Stimulated activated naive B cell treated with anti-CD40 and anti-IgM and Interleukin-4, amounts not matched to agents 10 μg/mL and 1 μg/mL and 100 μg/mL, for 72 hours (primary cell): ENCODE measurements at regions not wholly inside any gene's neighbourhood (a gene's known extent, or its start where the extent isn't known, plus 50 kb on each side); places are given as distances from the start of the nearest gene placed in this dataset.

Source experiments
- ATAC-seq, 2 donors: fragments of 150-1000 bp; cut with Tn5 transposase; replicated peaks; 2 replicates each; pipeline ENCODE4 v1.10.0; 2021; ENCODE audit warnings: moderate library complexity in 1 of 2
- DNase-seq: peaks from one replicate; pipeline ENCODE4 v3.0.0; 2021
- H3K27ac Mint-ChIP-seq: one replicate; pipeline ENCODE4 v1.8.0; 2022; ENCODE audit warnings: mild to moderate bottlenecking, mixed read lengths
- H3K27me3 Mint-ChIP-seq, 2 donors: one replicate each; pipeline ENCODE4 v1.8.0; 2022; ENCODE audit warnings: mixed read lengths in 2 of 2
- H3K36me3 Mint-ChIP-seq, 2 donors: one replicate each; pipeline ENCODE4 v1.8.0; 2022; ENCODE audit warnings: mixed read lengths in 2 of 2, mild to moderate bottlenecking in 1 of 2
- H3K4me1 Mint-ChIP-seq, 2 donors: one replicate each; pipeline ENCODE4 v1.8.0; 2022; ENCODE audit warnings: mixed read lengths in 2 of 2, mild to moderate bottlenecking in 1 of 2
- H3K4me3 Mint-ChIP-seq, 2 donors: one replicate each; pipeline ENCODE4 v1.8.0; 2022; ENCODE audit warnings: mild to moderate bottlenecking in 2 of 2, mixed read lengths in 2 of 2, moderate library complexity in 1 of 2
- H3K9me3 Mint-ChIP-seq, 2 donors: one replicate each; pipeline ENCODE4 v1.8.0; 2022; ENCODE audit warnings: mixed read lengths in 2 of 2, mild to moderate bottlenecking in 1 of 2

DNA sequence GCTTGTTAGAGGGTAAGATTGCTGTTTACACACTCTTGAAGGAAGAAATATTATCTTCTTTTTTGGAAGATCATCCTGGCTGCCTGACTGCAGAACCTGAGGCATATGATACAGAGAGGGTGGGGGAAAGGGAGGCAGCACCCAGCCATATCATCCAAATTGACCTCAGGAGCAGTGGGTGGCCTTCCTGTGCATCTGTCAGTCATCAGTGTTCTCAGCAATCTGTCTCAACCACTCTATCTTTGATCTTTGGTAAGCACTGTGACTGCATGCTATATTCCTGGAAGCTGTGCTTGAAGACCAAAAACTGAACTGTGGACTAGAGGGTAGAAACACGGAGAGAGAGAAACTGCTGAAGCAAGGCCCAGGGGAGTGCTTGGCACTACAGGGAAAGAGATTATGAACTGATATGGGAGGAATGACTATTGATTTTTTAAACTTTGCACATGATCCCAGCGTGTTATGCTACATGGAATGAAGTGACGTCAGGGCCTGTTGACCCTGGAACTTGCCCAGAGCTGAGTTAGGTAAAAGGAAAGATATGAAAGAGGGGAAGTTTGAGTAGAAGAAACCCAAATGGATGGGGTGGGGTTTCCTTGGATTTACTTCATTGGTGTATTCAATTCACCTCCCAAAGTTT lies 171.5 kb downstream of the ASCL1 start:
- DNase-seq (no peak), ATAC-seq (no peak)
- no peak overlapping the region for H3K4me3 Mint-ChIP-seq
- H3K9me3 Mint-ChIP-seq, result peaks cover 10 to 13% of the 10 kb centered on the region in 2 donors
- peaks cover 0 to 1% of the 10 kb centered on the region in 2 donors for H3K4me1 Mint-ChIP-seq
- H3K36me3 Mint-ChIP-seq, result peaks cover 0 to 8% of the 10 kb centered on the region in 2 donors
- no peak overlapping the region for H3K27ac Mint-ChIP-seq
- peaks cover 0 to 11% of the 10 kb centered on the region in 2 donors for H3K27me3 Mint-ChIP-seq

DNA sequence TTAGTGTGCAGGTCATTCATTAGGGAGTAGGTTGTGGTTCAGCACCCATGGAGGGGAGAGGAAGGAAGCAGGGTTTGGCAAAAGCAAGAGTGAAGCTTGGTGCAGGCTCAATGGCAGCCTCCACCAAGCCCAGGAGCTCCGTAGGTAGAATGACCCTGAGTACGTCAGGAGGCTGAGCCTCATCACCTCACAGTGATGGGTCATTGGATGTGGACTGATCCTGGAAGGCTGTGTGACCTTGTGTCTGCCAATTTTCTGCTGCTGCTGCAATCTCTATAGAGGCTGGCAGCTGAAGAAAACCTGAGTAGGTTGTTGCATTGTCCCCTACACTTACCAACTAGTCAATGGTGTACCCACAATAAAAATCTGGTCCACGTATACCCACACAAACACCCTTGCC lies 173.1 kb downstream of the ASCL1 start:
- Mint-ChIP-seq H3K4me1 (peaks cover 0 to 1% of the 10 kb centered on the region in 2 donors), H3K27me3 (peaks cover 0 to 11% of the 10 kb centered on the region in 2 donors), H3K36me3 (peaks cover 2 to 12% of the 10 kb centered on the region in 2 donors), H3K27ac (no peak overlapping the region), H3K4me3 (no peak overlapping the region), H3K9me3 (peaks cover 18 to 22% of the 10 kb centered on the region in 2 donors)
- DNase-seq (no peak), ATAC-seq (no peak)

DNA sequence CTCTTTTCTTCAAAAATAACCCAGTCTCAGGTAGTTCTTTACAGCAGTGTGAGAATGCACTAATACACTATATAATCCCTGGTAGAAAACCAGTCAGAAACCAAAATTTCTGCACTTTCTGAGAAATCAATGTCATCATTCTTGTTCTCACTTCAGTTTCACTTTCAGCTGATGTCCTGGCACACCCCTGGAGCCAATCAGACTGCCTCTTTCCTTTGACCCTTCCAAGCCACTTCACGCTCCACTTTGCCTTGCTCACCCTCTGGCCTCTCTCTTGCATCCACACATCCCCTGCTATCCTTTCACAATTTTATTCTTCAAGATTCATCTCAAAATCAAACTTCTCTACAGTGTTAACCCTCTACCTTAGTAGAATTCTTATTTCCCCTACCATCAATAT lies 181.1 kb downstream of the ASCL1 start:
- no peaks in the 10 kb centered on the region for H3K4me1 Mint-ChIP-seq
- H3K4me3 Mint-ChIP-seq, result no peak overlapping the region
- no peak for DNase-seq
- peaks cover 2 to 7% of the 10 kb centered on the region in 2 donors for H3K36me3 Mint-ChIP-seq
- no peak overlapping the region for H3K27ac Mint-ChIP-seq
- ATAC-seq, result no peak
- H3K27me3 Mint-ChIP-seq, result no peaks in the 10 kb centered on the region
- H3K9me3 Mint-ChIP-seq, result peaks cover 18 to 23% of the 10 kb centered on the region in 2 donors

DNA sequence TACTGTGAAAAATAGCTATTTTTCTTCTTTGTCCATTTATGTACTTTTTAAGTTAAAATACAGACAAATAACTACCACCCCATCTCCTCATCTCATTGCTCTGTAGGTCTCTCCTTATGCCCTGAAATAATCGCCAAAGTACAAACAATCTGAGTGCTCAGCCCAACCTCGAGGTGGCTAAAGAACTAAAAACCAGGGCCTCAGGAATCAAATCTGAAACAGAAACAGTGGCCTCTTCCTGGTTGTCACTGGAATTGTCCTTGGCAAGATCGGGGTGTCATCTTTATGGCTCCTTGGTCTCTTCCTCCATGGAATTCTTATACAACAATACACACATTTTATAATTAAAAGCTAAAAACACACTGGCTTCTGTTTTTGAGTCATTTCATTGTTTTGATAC lies 182.4 kb downstream of the ASCL1 start:
- Mint-ChIP-seq H3K36me3 (peaks cover 2 to 3% of the 10 kb centered on the region in 2 donors), H3K9me3 (peaks cover 13% of the 10 kb centered on the region in 2 donors), H3K4me3 (no peak overlapping the region), H3K27ac (no peak overlapping the region), H3K4me1 (no peaks in the 10 kb centered on the region), H3K27me3 (no peaks in the 10 kb centered on the region)
- DNase-seq (no peak), ATAC-seq (no peak)

DNA sequence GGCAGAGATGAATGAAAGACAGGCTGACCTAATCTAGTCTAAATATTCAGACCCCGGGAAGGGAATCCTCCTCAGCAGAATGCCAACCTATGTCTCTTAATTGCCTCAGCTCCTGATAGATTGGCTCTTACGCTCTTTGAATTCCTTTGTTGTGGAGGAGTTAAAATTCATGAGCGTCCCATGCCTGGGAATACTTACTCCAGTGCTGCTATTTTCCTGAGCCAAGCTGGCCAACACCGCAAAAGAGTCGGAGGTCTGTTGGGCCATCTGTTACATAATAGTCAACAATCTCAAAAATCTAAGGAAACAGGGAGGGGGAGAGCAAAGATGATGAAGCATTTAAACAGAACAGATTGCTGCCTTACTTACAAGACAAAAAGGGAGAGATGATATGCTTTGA lies 182.8 kb downstream of the ASCL1 start:
- H3K4me1 Mint-ChIP-seq, result no peaks in the 10 kb centered on the region
- DNase-seq (no peak), ATAC-seq (no peak)
- peaks cover 0 to 3% of the 10 kb centered on the region in 2 donors for H3K36me3 Mint-ChIP-seq
- H3K27me3 Mint-ChIP-seq, result no peaks in the 10 kb centered on the region
- H3K27ac Mint-ChIP-seq, result no peak overlapping the region
- H3K4me3 Mint-ChIP-seq, result no peak overlapping the region
- peaks cover 11% of the 10 kb centered on the region in 2 donors for H3K9me3 Mint-ChIP-seq

DNA sequence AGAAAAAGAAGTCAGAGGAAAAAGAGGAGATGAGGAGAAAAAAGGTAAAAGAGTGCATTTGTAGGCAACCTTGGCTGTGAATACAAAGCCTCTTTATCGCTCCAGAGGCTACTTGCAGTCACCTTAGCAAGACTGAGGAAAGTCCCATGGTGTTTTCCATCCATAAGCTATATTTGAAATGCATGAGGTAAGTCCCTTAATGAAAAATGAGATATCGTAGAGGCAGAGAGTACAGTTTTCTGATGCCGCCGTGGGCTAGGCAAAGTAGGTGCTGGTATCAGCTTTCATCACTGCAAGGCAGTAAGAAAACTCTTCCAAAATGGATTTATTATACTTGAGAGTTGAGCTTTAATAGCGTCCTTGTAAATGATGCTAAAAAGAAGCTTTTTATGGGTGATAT lies 186.8 kb downstream of the ASCL1 start:
- H3K36me3 Mint-ChIP-seq, result no peaks in the 10 kb centered on the region
- H3K27me3 Mint-ChIP-seq, result no peaks in the 10 kb centered on the region
- no peaks in the 10 kb centered on the region for H3K9me3 Mint-ChIP-seq
- DNase-seq, result no peak
- no peak for ATAC-seq
- H3K27ac Mint-ChIP-seq, result no peak overlapping the region
- H3K4me3 Mint-ChIP-seq, result no peak overlapping the region
- H3K4me1 Mint-ChIP-seq, result no peaks in the 10 kb centered on the region

DNA sequence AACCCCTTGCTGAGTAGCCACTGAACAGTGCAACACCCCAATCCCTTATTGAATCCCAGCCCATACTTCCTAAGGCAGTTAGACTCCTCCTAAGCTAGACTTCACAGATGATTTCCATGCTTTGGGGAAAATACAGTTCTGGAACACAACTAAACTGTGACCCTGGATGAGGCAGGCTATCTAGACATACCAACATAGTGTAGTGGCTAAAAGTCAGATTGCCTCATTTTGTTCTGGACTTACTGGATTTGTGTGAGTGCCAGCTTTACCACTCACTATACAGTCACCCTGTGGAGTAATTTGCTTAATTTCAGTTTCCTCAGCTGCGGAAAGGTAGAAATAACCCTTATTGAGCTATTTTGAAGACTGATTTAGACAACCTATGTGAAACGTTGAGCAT lies 203.1 kb downstream of the ASCL1 start:
- peaks cover 0 to 3% of the 10 kb centered on the region in 2 donors for H3K27me3 Mint-ChIP-seq
- H3K27ac Mint-ChIP-seq, result no peak overlapping the region
- no peak overlapping the region for H3K4me3 Mint-ChIP-seq
- DNase-seq (no peak), ATAC-seq (no peak)
- H3K36me3 Mint-ChIP-seq, result no peaks in the 10 kb centered on the region
- no peaks in the 10 kb centered on the region for H3K4me1 Mint-ChIP-seq
- H3K9me3 Mint-ChIP-seq, result peaks cover 4% of the 10 kb centered on the region in 2 donors

DNA sequence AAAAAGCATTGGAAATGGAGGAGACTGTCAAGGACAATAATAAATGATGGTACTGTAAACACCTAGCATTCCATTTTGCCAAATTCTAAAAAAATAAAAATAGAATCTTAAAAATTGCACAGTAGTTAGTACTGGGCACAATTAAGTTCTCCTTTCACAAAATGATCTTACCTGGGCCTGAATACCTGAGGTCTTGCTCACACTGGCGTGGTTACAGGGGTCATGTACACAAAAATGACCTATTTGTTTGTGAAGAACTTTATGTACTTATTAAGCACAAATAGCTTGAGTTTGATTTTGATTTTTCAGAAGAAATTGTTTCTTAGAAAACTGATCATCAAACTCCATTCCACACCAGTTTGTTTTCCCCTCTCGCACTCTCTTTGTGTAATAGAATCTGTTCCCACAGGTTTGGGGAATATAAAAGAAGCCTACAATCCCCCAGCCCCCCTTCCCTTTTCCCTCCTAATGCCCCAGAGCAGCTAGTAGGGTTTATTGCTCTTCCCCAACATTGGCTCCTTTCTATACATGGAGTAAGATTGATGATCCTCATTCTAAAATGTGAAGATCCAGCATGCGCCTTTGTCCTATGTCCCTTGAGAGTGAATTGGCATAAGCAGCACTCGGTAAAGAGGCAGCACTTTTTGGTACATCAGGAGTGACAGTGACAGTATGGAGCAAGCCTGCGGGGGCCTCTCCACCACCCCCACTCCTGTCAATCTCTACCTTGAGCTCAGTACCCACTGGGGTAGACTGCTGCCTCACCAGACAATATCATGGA lies 204.3 kb downstream of the ASCL1 start:
- peaks cover 0 to 3% of the 10 kb centered on the region in 2 donors for H3K27me3 Mint-ChIP-seq
- no peaks in the 10 kb centered on the region for H3K36me3 Mint-ChIP-seq
- peaks cover 2 to 4% of the 10 kb centered on the region in 2 donors for H3K9me3 Mint-ChIP-seq
- DNase-seq (no peak), ATAC-seq (no peak)
- H3K4me3 Mint-ChIP-seq, result no peak overlapping the region
- no peak overlapping the region for H3K27ac Mint-ChIP-seq
- H3K4me1 Mint-ChIP-seq, result no peaks in the 10 kb centered on the region

DNA sequence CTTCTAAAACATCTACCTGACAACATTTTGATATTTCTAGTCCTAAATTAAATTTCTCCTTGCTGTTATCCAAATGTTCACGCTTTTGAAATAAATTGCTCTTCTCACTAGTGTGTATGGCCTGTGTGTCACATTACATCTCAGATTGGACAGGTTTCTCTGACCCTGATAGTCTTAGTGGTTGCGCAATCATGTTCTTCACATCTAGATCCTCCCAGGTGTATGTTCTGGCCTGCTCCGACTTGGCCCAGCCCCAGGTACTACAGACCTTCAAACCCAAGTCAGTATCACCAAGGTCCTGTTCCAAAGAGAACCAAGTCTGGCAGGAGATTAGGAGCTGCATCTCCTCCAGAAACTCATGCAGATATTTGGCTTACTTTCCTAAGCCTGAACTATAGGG lies 209.5 kb downstream of the ASCL1 start:
- Mint-ChIP-seq H3K4me1 (no peaks in the 10 kb centered on the region), H3K9me3 (peaks cover 0 to 4% of the 10 kb centered on the region in 2 donors), H3K36me3 (peaks cover 0 to 3% of the 10 kb centered on the region in 2 donors), H3K27ac (no peak overlapping the region), H3K27me3 (no peaks in the 10 kb centered on the region), H3K4me3 (no peak overlapping the region)
- no peak for DNase-seq
- ATAC-seq, result no peak

DNA sequence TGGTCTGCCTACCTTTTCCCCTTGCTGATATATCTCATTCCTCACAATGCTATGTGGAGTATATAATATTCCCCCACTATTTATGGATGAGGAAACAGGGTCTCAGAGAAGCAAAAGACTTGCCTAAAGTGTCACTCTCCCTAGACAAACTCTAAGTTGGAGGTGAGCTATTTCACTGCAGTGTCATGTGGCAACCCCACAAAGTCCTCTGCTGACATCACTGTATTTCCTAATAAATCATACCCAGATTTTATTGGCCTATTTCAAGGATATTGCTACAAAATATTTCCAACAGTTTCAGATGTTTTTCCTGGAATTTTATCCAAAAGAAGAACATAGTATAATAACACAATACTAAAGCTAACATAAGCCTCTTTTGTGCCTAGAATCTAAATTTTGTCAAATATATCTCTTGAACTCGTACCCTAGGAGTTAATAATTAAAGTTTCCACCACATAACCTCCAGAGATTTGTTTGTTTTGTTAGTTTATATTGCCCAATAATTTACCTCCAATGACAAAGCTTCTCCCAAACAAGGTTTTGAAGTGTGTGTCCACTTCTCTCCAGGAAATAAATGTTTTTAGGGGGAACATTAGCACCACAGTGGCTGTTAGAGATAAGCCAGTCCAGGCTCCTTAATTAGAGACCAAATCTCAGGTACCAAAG lies 215.1 kb downstream of the ASCL1 start:
- Mint-ChIP-seq H3K4me1 (no peaks in the 10 kb centered on the region), H3K9me3 (peaks cover 0 to 5% of the 10 kb centered on the region in 2 donors), H3K36me3 (peaks cover 0 to 3% of the 10 kb centered on the region in 2 donors), H3K27me3 (no peaks in the 10 kb centered on the region), H3K4me3 (no peak overlapping the region), H3K27ac (no peak overlapping the region)
- no peak for ATAC-seq
- no peak for DNase-seq

DNA sequence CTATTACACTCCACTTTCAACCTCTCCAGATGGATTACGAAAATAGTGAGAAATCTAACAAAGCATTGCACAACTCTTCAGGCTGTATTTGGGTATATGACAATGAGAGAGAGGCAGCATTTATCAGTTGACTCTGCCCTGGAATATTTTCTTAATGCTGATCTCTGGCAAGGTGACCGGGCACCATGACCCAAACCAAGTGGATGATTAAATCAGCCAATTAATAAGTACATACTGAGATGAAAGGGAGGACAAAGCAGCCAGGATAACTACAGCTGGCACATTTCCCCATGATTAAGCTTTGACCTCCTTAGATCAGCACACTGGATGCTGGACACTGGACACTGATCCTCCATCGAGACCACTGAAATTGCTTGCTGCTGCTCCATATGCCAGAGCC lies 218.2 kb downstream of the ASCL1 start:
- H3K27ac Mint-ChIP-seq, result no peak overlapping the region
- H3K27me3 Mint-ChIP-seq, result peaks cover 3 to 6% of the 10 kb centered on the region in 2 donors

DNA sequence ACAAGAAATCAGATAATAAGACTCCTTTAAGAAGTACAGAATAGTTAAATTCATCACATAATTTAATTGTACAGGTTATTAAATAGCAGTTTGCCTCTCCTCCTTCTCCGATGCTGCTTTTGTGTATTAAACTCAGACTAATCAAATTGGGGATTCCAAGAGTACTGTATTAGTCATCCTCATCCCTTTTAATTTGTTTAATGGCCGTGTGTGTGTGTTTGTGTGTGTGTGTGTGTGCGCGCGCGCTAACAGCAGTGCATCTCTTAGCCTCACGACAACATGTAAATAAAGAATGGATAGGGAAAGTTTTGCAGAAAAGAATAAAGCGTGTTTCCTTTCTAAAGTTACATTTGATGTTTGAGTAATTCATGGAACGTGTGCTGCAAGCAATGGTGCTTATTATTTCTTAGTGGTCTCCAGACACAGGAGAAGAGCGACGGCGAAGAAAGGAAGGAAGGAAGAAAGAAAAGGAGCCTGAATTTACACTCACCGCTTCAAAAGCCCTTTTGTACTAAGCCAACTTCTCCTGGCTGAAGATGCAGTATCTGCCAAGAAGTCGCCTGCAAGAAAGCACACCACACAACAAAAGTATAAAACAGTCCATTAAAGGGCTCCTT lies 220.3 kb downstream of the ASCL1 start:
- Mint-ChIP-seq H3K27ac (no peak overlapping the region), H3K4me3 (no peak overlapping the region), H3K4me1 (peaks cover 0 to 3% of the 10 kb centered on the region in 2 donors), H3K36me3 (peaks cover 0 to 4% of the 10 kb centered on the region in 2 donors), H3K27me3 (peaks cover 3 to 6% of the 10 kb centered on the region in 2 donors), H3K9me3 (peaks cover 2 to 4% of the 10 kb centered on the region in 2 donors)
- DNase-seq (no peak), ATAC-seq (no peak)

More for the DNA sequence above, 218.2 kb downstream of the ASCL1 start:
- ATAC-seq, result no peak
- DNase-seq, result no peak
- H3K9me3 Mint-ChIP-seq, result peaks cover 3 to 4% of the 10 kb centered on the region in 2 donors
- no peak overlapping the region for H3K4me3 Mint-ChIP-seq
- H3K4me1 Mint-ChIP-seq, result no peaks in the 10 kb centered on the region
- H3K36me3 Mint-ChIP-seq, result peaks cover 0 to 4% of the 10 kb centered on the region in 2 donors

DNA sequence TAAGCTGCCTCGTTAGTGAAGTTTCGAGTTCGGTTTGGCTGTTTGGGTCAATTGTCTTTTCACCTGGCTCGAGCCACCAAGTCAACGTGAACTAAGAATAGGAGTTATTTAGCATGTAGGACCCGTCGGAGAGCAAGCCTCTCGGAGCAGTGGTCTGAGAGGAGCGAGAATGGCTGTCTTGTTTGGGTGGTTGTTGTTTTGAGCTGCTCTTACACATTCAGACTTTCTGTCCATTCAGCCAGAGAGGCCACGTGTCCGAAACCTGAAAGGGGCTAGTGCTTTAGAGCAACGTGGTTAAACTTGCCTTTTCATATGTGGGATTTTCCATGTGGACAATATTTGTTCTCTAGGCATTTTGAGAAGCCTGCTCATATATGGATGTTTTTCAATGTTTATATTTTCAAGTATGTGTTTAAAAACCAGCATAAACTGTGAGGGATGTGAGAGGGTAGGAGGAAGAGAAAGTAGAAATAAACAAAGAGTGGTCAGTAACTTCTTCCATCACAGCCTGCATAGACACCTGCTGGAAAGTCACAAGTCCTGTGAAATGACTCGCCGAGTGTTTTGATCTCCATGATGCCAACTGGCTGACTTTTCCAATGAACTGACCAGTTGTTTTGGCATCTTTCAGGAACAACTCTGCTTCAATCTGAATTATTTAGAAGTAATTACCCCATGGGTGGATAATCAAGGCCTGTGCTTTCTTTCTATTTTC lies 221.0 kb downstream of the ASCL1 start:
- peaks cover 0 to 4% of the 10 kb centered on the region in 2 donors for H3K36me3 Mint-ChIP-seq
- H3K9me3 Mint-ChIP-seq, result peaks cover 2 to 4% of the 10 kb centered on the region in 2 donors
- H3K27ac Mint-ChIP-seq, result no peak overlapping the region
- ATAC-seq, result no peak
- H3K27me3 Mint-ChIP-seq, result peaks cover 3 to 12% of the 10 kb centered on the region in 2 donors
- no peak overlapping the region for H3K4me3 Mint-ChIP-seq
- no peak for DNase-seq
- peaks cover 0 to 3% of the 10 kb centered on the region in 2 donors for H3K4me1 Mint-ChIP-seq
